ENCODE measurements at regions not wholly inside any gene's neighbourhood (a gene's known extent, or its start where the extent isn't known, plus 50 kb on each side); places are given as distances from the start of the nearest gene placed in this dataset.

- no peak for DNase-seq (ENCODE audit: low read depth in 3 of 3)
These were observed 186.7 kb upstream of the VEGFC start for GRCh38 chr4:176979416-176979815.

DNA sequence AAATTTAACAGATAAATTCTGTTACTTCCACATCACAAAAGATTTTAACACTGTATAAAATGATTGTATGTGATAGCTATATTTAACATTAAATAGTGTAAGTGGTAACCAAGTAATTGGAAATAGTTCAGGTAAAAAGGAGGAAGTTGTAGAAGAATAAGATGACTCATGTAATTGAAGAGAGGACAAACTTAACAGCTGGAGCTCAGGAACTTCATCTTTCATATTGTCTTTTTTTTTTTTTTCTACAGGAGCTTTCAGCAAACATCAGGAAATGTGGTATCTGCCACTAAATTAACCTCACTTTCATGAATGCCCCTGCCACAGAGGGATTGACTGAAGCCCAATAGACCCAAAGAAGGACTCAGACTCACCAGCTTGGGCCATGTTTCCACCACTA is 188.4 kb upstream of the VEGFC start:
- no peak for DNase-seq (ENCODE audit: low read depth in 3 of 3)

- no peak for DNase-seq (ENCODE audit: low read depth in 3 of 3)
These were observed 188.8 kb upstream of the VEGFC start for GRCh38 chr4:176981551-176981950.

DNA sequence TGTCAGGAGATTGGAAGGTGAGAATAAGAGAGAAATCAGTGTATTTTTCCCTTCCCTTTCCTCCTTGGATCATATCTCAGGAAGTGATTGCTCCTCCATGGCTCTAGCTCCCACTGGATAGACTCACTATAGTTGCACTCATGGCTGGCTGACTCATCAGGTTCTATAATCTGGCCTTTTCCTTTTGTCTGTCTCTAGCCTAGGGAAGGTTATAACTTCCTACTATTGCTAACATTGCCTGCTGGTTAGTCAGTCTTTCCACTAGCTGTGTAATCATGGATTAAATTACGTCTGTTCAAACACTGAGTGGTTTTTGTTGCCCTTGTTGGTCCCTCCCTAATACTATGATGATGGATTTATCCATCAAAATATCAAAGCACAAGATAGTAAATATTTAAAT is 195.5 kb upstream of the VEGFC start:
- DNase-seq (ENCODE audit: low read depth in 3 of 3): no peak

DNA sequence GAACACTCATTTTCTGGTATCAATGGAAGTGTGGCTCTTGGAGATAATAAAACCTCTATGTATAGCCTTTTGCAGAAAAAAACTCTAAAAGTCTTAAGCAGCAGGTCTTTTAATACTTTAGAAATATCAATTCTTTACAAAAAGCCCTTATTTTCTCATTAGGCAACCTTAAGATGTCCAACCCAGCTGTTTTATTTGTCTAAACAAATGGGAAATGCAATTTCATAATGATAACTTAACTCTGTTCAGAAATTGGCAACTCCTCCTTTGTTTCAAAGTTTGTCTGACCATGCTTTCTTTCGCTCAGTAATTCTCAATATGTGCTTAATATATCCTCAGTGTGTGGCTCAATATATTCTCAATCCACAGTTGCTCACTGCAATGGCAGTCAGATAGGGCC is 196.5 kb upstream of the VEGFC start:
- no peak for DNase-seq (ENCODE audit: low read depth in 3 of 3)

- DNase-seq (ENCODE audit: low read depth in 3 of 3): no peak
These were observed 207.3 kb upstream of the VEGFC start for GRCh38 chr4:176999935-177000543.

DNA sequence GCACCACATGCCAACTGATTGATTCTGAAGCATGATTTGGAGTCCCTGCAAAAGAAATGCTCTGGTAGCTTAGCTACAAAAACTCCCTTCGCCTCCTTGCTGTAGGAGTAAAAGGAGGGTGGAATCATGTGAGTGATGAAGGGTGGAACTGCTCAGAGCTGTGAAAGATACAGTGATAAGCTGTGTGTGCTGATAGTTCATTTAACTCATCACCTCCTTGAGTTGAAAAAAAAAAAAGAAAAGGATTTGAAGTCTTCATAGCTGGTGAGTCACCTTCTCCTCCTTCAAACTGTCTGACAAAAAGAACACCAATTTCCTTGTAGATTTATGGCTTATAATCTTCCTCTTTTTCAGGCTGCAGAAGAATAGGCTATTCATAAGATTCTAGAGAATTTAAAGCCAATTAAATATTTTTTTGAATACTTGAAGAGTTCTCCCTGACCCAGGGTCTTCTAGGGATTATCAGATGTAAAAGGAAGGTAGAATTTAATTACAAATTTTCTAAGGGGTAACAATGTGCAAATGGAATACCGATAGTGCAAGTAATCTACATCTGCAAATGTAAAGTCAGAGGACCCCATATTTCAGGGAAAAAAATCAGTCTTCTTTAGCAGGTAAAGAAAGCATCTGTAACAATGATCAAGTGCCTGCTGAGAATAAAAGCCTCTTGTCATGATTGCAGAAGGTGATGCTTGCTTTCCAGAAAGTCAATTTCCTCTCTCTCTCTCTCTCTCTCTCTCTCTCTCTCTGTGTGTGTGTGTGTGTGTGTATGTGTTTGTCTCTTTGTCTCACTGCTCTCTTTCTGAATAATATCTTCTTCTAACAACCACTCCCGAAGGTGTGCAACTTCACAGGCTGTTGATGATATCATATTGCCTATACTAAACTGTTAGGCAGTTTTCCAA is 208.8 kb upstream of the VEGFC start:
- no peak for DNase-seq (ENCODE audit: low read depth in 3 of 3)

DNA sequence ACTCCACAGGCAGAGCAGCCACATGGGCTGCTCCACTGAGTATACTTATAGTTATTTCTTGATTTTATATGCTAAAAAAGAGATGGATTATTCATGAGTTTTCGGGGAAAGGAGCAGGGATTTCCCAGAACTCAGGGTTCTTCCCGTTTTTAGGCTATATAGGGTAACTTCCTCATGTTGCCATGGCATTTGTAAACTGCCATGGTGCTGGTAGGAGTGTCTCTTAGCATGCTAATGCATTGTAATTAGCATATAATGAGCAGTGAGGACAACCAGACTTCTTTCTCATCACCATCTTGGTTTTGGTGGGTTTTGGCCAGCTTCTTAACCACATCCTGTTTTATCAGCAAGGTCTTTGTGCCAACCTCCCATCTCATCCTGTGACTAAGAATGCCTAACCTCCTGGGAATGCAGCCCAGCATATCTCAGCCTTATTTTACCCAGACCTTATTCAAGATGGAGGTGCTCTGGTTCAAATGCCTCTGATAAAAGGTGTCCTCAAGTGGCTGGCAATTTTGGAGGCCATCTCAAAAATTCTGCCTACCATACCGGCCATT is 213.0 kb upstream of the VEGFC start:
- DNase-seq (ENCODE audit: low read depth in 3 of 3): no peak

GRCh38 chr4:177006331-177006730 is 213.6 kb upstream of the VEGFC start:
- no peak for DNase-seq (ENCODE audit: low read depth in 3 of 3)

DNA sequence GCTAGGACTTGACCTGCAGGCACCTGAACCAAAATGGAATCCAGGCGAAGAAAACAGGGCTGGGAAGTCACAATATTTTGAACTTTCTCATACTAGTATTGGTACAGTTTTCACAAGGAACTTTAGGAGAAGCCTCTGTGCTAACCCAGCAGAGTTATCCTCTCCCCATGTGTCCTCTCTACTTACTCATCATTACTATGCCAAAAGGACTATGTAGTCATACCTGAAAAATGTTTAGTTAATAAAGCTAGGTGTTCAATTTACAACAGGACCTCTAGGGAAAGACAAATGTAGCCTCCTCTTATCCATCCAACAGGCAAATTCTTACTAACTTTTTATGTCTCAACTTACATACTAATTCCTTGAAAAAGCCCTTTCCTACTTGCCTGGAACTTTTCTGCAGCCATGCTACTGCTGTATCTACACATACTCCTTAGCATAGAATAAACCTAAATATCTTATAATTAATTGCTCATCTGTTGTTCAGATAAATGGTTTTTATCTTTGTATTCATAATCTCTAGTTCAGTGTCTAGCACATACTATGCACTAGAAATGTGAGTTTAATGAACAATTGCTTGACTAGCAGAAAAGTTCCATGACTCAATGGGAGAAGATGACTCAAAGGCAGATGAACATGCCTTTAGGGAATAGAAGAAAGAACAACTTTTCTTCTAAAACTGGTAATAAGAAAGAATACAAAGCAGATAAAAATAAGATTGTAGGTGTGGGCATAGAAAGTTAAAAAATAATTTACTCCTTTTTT is 215.5 kb upstream of the VEGFC start:
- DNase-seq (ENCODE audit: low read depth in 3 of 3): no peak

GRCh38 chr4:177008836-177009501 is 216.2 kb upstream of the VEGFC start:
- DNase-seq (ENCODE audit: low read depth in 3 of 3): no peak

DNA sequence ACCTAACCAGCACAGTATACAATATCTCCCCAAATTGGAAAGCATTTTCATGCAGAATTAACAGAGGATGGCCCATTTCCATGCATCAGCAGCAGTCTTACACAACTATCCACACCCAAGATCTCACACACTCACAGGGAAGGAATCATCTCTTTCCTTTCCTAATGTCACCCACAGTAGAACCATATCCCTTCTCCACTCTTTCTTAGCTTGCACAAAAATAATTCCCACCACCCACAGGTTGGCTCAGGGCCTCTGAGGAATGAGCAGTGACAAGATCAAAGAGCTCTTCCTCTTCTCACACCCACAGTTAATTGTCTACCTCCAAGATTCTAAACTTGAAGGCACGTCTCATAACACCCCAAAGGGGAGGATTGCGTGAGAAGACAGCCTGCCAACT is 217.7 kb upstream of the VEGFC start:
- DNase-seq (ENCODE audit: low read depth in 3 of 3): no peak

GRCh38 chr4:177012918-177013545 is 220.3 kb upstream of the VEGFC start:
- DNase-seq (ENCODE audit: low read depth in 3 of 3): no peak

- no peak for DNase-seq (ENCODE audit: low read depth in 3 of 3)
These were observed 223.9 kb upstream of the VEGFC start for GRCh38 chr4:177016541-177017141.

DNA sequence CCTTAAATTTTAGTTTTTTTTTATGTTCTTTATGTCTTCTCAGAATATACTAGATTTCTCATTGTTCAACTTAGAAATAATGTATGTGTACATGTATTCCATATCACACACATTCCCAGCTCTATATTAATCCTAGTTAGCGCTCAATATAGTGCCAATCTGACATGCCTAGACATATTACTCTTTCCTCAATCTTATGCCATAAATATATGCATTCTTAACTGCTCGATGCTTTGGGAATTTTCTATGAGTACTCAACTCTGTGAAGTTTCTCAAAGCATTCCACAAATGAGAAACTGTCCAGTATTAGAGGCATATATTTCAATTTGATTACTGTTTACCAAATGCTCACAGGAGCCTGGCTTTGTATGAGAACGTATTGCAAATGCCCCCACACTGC is 231.2 kb upstream of the VEGFC start:
- no peak for DNase-seq (ENCODE audit: low read depth in 3 of 3)

DNA sequence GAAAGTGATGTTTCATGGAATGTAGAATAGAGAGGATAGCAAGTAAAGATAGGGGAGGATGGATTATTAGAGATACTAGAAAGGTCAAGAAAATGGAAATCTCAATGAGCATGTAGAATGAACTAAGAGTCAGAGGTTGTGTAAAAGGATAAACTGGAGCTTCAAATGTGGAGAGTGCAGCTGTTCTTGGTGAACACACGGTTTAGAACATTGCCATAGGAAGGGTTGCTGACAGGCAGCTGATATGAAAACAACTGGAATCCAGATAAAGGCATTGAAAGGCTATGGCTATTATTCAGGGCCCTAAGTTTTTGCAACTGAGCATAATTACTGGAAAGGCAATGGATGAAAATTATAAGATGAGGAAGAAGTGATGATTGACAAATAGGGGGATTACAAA is 239.6 kb upstream of the VEGFC start:
- DNase-seq (ENCODE audit: low read depth in 3 of 3): no peak

DNA sequence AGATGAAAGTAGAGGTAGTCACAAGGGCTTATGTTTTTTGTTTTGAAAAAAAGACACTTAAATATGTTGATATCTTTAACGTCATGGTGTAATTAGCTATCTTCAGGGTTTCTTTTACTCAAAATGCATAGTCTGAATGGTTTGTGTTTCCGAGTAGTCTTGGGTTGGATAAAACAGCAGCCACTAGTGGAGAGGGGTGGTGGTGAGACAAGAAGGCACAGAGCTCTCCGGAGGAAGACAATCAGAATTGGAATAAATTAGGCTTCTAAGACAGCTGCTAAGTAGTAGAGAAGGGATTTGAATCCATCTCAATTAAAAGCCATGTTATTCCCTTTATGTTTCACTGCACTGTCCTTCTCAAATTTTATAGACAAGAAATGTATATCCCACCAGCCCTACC is 240.4 kb upstream of the VEGFC start:
- DNase-seq (ENCODE audit: low read depth in 3 of 3): no peak

DNA sequence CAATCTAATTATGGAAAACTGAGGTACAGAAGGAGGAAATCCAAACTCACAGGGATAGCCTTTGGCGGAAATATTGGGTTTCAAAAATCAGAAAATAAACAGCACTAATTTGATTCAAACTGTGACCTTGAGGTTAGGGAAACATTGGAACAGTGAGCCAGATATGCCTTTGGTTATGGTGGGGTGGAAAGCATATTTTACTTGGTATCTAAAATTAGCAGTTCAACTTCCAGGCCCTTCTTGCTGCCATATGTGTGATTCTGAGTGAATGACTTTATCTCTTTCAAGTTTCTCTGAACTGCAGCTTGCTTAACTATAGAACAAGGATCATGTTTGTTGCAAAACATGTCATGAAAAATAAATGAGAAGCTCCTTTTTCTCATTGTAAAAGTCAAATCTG is 240.9 kb upstream of the VEGFC start:
- DNase-seq (ENCODE audit: low read depth in 3 of 3): no peak

- no peak for DNase-seq (ENCODE audit: low read depth in 3 of 3)
These were observed 248.6 kb upstream of the VEGFC start for GRCh38 chr4:177041356-177041755.

DNA sequence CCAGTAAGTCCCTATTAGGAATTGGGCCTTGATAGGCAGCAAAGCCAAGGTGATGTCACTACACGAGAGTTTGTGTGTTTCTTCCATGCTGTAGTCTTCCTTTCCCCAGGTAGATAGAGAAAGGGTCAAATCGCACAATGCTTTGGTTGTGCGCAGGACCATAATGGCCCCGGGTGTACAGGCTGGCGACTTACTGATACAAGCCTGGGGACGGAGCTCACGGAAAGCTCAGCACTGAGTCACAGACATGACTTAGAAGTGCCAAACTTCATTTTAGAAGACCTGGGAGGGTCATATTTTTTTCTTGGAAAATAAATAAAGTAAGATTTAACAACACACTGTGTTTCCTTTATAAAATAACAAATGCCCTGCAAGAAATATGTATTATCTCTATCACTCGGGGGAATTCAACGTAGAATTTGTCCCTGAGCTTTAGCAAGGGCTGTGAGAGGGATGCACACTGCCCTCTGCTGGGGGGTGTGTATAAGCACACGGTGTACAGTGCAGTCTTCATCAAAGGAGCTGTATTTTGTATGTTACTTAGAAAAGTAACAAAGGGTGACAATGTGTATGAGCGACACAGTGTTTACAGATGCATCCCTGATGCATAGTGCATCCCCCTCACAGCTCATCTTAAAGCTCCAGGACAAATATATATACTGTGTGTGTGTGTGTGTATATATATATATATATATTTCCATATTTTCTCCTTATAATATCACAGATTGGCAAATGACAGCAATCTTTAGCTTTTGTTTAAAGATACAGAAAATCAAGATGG is 254.5 kb upstream of the VEGFC start:
- peak; percentile 2 to 9 (median 4) for DNase-seq (ENCODE audit: low read depth in 3 of 3)

All from stimulated activated CD4-positive, alpha-beta T cell treated with anti-CD3 and anti-CD28 coated beads, TNF-alpha, amount 100 ng/mL, for 4 hours (primary cell).